IPS-11a (cell line): ENCODE measurements at regions not wholly inside any gene's neighbourhood (a gene's known extent, or its start where the extent isn't known, plus 50 kb on each side); places are given as distances from the start of the nearest gene placed in this dataset.
"Not testable (repeated sequence)": the region's sequence is repeated elsewhere in the genome, so short reads cannot be mapped to it uniquely, and the experiment has no call there.

Experiments used
- H3K4me3 ChIP-seq: one replicate; pipeline ENCODE4 v1.5.1; 2013; ENCODE audit warnings: low read depth, low read length, control low read depth

DNA sequence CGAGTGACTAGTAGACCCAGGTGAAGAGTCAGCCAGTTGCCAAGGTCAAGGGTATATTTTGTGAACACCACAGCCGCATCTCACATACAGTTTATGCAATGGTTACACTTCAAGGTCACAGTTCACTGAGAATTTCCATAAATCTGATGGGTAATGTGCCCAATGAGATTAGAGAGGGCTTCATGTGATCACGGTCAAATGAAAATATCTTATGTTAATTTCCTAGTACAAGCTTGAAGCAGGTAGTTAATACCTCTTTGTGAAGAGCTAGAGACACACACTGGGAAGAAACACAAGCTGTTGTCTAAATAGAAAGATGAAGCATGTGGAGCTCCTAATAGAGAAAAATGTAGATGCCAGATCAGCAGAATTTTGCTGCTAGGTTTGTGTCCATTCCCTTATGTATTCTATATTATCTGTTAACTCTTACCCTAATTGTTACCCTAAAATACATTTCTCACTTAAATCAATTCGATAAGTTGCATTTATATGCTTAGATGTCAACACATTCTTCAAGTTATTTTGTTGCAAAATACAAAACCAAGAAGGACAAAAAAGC is 136.0 kb downstream of the NR2F2 start:
- H3K4me3 ChIP-seq: no peak overlapping the region

DNA sequence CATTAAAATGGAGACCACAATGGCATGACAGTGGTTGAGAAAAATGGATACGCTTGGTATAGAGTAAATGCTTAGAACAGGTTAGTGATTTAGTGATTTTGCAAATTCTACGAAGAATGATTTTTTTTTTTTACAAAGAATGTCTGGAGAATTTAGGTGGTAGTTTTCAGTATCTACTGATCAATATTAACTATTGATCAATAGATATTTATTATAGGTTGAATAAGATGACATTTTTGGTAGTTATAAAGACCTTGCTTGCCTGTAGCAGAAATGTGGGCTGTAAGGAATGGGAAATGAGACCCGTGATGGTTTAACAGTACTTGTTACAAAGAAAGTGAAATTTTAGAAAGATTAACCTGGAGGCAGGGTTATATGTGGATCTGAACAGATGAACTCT is 137.5 kb downstream of the NR2F2 start:
- no peak overlapping the region for H3K4me3 ChIP-seq

DNA sequence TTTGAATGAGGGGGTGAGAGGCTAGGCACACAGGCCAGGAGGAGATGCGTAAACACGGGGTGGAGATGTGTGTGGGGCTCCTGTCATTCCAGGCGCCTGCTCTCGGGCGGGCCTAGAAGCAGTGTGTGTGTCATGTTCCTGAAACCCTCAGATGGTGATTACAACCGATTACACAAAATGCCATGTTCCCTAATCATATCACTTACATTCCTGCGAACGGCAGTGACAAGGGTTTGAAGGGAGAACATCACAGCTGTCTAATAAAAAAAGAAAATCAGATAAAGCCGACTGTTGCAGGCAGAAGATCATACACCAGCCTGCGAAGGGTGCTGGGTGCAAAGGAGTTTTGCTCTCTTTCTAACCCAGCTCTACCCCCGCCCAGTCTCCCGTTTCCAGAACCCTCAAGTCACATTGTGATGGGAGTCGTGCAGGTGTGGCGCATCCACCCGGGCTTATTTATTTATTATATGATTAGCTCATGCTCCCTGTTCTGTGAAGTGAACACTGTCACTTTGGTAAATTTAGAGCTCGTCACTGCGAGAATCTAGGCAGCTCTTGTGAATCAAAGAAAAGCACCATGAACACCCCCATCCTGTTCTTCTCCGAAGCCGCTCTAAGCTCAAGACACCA is 140.3 kb downstream of the NR2F2 start:
- H3K4me3 ChIP-seq: no peak overlapping the region

DNA sequence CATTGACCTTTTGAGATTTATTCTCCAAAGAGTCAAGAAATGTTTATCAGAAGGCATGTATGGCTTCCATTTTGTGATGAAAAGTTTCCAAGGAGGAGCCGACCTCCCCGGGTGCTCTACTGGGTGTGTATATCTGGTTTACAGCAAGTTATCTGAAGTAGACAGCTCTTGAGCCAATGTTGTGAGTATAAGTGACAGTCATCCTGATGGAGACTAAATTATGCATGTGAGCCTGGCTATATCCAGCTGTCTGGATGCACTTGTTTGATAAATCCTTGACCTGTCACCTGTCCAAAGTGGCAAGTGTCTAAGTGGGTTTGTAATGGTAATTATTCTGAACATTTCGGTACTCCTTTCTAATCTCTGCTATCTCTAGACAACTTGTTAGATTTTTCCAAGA is 142.2 kb downstream of the NR2F2 start:
- H3K4me3 ChIP-seq: no peak overlapping the region

DNA sequence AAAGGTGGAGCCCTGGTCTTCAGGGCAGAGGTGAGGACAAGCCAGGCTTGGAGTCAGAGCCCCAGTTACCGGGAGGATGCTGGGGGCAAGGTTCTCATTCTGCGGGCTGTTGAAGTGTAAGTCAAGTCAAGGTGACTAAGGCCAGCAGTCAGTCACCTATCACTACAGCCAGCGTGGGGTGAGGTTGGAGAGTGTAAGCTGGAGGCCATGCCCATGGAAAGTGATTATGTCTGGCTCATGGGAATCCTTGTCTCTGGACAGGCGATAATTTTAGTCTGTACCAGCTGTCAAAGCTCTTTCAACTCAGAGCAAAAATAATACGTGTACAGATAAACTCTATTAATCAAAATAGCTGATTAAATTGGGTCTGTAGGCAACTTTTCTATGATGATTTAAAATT is 143.1 kb downstream of the NR2F2 start:
- H3K4me3 ChIP-seq: no peak overlapping the region

DNA sequence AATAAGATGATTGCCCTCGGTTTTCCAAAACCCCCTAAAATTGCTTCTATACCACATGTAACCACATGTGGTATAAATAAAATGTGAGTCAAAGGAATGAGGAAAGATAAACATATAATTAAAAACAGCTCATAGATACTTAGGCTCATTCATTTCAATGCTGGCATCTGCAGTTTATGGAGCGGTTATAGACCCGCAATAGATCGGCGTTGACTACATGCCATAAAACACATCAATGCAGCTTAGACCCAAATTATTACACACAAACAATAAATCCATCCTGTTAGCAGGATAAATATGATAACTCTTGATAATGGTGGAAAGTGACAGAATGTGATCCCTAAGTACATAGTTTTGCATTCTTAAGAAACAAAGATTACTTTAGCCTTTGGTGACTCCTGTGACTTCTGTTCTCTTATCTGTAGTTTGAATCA is 143.7 kb downstream of the NR2F2 start:
- no peak overlapping the region for H3K4me3 ChIP-seq

DNA sequence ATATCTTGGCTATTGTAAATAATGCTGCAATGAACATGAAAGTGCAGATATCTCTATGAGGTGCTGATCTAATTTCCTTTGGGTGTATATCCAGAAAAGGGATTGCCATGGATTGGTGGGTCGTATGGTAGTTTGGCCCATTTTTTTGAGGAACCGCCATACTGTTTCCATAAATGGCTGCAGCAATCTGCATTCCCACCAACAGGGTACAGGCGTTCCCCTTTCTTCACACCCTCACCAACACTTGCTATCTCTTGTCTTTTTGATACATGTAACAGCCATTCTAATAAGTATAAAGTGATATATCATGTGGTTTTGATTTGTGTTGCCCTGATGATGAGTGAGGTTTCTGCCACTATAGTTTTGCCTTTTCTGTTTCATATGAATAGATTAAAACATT is 146.7 kb downstream of the NR2F2 start:
- H3K4me3 ChIP-seq: no peak overlapping the region

DNA sequence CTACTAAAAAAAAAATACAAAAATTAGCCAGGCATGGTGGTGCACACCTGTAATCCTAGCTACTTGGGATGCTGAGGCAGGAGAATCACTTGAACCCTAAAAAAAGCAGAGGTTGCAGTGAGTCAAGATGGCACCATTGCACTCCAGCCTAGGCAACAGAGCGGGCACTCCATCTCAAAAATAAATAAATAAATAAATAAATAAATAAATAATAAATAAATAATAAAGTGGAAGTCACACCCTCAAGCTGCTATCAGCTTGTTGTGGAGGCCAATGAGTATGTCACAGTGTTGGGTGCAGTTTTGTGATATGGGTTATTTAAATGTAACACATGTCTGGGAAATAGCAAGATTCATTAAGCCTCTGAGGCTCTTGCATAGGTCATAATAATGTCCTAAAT is 153.9 kb downstream of the NR2F2 start:
- H3K4me3 ChIP-seq: not testable (repeated sequence)

DNA sequence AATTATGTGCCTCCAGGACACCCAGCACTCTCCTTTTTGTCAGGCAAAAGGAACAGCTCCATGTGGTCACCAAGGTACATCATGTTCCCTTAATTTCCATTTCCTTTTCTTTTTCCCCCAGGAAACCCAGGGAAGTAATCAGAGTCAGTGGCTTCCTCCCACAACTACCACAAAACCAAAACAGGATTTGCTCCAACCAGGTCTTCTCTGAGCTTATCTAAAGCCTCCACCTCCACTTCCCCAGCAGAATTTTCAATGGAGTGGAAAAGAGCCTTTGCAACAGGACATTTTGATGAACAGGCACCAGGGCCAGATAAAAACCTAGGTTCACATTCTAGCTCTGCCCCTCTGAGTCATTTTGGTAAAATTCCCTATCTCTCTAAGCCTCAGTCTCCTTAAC is 154.3 kb downstream of the NR2F2 start:
- H3K4me3 ChIP-seq: no peak overlapping the region

DNA sequence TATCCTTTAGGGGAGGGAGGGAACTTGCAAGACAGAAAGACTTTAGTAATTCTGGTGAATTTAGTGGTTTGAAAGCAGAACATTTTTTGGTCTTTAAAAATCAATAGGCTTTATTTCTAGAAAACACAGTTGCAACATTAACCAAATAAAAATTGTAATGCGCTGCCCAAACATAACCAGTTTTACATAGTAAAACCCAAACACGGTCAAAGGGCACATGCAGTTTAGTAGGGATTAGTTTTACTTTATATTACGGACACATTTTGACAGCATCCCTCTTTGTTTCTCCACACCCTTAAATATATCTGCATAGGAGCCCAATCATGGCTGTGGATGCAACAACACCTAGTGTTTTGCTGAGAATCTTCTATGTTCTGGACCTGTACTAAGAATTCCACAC is 156.7 kb downstream of the NR2F2 start:
- H3K4me3 ChIP-seq: no peak overlapping the region

DNA sequence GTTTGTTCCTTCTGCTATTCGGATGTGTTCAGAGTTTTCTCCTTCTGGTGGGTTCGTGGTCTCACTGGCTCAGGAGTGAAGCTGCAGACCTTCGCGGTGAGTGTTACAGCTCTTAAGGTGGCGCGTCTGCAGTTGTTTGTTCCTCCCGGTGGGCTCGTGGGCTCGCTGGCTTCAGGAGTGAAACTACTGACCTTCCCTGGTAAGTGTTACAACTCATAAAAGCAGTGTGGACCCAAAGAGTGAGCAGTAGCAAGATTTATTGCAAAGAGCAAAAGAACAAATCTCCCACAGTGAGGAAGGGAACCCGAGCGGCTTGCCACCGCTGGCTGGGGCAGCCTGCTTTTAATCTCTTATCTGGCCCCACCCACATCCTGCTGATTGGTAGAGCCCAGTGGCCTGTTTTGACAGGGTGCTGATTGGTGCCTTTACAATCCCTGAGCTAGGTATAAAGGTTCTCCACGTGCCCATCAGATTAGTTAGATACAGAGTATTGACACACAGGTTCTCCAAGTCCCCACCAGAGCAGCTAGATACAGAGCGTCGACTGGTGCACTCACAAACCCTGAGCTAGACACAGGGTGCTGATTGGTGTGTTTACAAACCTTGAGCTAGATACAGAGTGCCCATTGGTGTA is 160.7 kb downstream of the NR2F2 start:
- not testable (repeated sequence) for H3K4me3 ChIP-seq

DNA sequence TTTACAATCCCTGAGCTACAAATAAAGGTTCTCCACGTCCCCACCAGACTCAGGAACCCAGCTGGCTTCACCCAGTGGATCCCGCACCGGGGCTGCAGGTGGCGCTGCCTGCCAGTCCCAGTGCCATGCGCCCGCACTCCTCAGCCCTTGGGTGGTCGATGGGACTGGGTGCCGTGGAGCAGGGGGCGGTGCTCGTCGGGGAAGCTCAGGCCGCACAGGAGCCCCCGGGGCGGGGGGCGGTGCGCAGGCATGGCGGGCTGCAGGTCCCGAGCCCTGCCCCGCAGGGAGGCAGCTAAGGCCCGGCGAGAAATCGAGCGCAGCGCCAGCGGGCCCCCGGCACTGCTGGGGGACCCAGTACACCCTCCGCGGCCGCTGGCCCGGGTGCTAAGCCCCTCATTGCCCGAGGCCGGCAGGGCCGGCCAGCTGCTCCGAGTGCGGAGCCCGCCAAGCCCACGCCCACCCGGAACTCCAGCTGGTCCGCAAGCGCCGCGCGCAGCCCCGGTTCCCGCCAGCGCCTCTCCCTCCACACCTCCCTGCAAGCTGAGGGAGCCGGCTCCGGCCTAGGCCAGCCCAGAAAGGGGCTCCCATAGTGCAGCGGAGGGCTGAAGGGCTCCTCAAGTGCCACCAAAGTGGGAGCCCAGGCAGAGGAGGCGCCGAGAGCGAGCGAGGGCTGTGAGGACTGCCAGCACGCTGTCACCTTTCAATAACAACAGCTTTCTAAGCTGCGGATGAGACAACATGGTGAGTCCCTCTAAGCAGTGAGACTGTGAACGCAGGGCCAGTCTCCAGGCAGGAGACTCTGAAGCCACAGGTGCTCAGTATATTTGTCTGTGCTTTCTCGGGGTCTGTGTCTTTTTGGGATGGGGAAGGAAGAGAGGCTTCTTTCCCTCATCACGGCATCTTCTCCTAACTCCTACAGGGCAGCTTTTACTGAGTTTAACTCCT is 161.5 kb downstream of the NR2F2 start:
- H3K4me3 ChIP-seq: peak overlapping the region; percentile 10

DNA sequence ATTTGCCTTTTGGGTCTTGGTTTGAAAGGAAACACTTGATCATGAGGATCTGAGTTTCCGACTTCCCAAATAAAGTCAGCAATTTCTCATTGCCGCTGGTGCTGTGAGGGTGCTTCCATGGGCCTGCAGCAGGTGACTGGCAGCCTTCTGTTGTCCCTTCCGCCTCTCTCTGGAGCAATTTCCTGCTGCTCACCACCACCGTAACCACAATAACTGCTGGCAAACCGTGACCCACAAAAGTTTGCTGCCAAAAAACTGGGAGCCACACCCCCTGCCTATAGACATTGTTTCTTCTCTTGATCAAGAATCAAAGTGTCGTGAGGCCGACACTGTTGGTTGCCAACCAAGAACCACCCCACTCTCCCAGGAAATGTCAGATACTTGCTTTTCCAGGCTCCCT is 164.0 kb downstream of the NR2F2 start:
- H3K4me3 ChIP-seq: no peak overlapping the region

DNA sequence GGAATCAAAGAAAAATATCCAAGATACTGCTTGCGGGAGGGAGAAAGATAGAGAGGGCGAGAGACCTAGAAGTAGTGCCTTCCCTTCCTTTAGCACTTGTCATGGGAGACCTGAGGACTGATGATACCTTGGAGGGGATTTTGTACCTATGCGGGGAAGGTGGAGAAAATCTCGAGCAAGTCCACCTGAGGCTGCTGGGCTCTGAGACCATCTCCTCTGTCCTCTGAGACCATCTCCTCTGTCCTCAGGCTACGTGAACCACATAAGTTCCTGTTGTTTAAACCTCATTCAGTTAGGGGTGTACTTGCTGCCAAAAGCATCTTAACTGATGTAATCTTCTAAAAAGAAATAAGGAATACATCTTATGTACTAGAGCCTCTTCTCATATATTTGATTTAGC is 164.9 kb downstream of the NR2F2 start:
- H3K4me3 ChIP-seq: no peak overlapping the region

DNA sequence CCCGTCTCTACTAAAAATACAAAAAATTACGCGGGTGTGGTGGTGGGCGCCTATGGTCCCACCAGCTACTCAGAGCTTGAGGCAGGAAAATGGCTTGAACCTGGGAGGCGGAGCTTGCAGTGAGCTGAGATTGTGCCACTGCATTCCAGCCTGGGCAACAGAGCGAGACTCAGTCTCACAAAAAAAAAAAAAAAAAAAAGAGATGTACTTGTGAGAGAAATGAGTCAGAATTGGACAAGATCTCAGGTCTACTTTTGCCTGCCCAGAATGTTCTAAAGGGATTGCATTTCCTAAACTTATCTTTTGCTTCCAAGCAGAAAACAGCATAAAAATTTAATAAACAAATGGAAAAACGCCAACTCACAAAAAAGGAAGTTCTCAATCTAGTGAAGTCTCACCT is 167.5 kb downstream of the NR2F2 start:
- no peak overlapping the region for H3K4me3 ChIP-seq

DNA sequence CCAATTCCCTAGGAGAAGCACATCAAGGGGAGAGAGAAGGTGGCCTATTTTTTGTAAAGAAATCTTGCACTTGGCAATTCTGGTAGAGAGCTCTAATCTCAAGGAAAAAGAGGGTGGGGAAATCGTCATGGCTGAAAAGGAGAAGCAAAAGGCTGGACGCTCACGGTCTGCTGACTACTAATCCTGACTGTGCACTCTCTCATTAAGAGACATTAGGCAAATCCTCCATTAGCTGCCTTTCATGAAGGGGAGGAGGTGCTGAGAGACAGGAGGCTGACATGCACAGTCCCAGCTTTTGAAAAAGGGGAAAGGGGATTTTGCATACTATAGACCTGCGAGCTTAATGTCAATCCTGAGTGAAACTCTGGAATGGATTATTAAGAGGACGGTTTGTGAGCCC is 170.0 kb downstream of the NR2F2 start:
- no peak overlapping the region for H3K4me3 ChIP-seq

DNA sequence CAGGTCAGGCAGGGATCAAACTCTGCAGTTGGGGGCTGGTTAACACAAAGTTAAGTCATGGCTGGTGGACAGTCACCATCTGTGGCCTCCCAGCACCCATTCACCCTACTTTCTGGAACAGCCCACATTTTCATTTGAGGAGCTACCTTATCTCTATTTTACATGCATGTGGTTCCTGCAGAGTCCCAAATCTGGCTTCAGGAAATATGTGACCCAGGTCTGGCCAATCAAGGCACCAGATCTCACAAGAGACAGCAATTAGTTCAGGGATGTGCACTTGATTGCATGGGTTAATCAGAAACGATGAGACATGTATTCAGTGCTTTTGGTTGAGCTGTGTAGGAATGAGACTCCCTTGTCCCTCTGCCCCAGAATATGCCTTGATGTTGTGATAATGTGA is 170.9 kb downstream of the NR2F2 start:
- no peak overlapping the region for H3K4me3 ChIP-seq

DNA sequence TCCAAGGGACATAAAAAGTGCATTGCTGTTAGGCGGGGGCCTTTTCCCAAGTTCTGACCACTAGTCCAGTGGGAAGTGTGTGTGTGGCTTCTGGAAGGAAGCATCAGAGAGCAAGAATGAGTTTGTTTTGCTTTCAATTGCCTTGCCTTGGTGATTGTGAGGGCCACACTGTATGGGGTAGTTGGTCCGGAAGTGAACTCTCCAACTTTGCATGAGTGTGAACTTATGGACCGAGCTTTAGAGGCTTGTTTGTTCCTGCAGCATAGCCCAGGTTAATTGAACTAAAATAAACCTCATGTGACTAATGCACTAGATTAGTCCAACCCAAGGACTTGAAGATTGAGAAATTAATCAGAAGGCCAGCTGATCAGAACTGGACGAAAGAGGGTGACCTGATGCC is 171.7 kb downstream of the NR2F2 start:
- H3K4me3 ChIP-seq: no peak overlapping the region

DNA sequence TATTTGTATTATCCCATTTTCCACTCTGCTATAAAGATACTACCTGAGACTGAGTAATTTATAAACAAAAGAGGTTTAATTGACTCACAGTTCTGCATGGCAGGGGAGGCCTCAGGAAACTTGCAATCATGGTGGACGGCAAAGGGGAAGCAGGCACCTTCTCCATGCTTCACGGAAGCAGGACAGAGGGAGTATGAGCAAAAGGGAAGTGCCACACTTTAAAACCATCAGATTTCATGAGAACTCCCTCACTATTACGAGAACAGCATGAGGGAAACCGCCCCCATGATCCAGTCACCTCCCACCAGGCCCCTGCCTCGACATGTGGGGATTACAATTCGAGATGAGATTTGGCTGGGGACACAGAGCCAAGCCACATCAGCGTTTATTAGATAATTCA is 172.8 kb downstream of the NR2F2 start:
- no peak overlapping the region for H3K4me3 ChIP-seq

DNA sequence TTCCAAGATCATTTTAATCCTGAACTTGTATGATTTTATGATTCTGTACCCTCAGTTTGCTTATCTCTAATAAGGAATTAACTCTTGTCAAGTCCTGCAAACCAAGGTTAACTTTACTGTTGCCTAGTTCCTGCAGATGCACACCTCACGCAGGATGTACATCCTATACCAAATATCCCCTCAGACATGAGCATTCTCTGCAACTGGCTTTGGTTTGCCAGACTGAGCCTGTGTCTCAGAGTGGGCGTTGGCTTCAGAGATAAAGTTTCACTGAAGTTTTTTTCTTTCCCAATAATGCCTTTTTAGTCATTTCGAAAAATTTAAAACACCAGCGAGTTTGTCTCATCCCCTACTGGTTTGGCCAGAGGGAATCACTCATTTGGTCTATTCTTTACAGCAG is 173.9 kb downstream of the NR2F2 start:
- no peak overlapping the region for H3K4me3 ChIP-seq

DNA sequence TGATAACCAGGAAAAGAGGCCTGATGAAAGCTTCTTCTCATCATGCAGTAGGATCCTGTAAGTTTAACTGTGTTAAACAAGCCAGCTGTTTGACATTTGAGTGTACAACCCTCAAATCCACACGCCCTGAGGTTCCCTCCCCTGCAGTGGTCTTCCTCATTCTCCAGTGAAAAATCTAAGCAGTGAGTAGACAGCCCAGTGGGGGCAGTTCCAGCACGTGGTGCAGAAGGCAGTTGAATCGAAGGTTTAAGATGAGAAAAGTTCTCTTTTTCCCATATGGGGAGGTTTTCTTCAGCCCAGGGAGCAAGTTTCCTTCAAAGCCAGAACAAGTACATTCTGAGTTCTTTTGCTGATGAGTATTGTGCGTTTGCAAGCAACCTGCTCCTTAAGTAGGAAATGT is 174.5 kb downstream of the NR2F2 start:
- no peak overlapping the region for H3K4me3 ChIP-seq
